SK-N-MC (cell line): ENCODE measurements at regions not wholly inside any gene's neighbourhood (a gene's known extent, or its start where the extent isn't known, plus 50 kb on each side); places are given as distances from the start of the nearest gene placed in this dataset.

Source experiments
- EZH2 ChIP-seq: fragments of 200-600 bp; sonication (generic); IDR thresholded peaks from one replicate; pipeline ENCODE4 v1.6.1; 2017; ENCODE audit warnings: antibody characterized with exemption
- FOXP2 ChIP-seq: optimal IDR thresholded peaks from 2 replicates; pipeline ENCODE3; 2011; ENCODE audit warnings: mild to moderate bottlenecking, moderate library complexity; ENCODE audit not compliant: insufficient read depth; ENCODE audit errors: extremely low read length, control extremely low read depth
- POLR2AphosphoS5 ChIP-seq: IDR thresholded peaks from 2 replicates; pipeline ENCODE4 v1.6.1; 2012; ENCODE audit warnings: mild to moderate bottlenecking, low read depth, low read length, borderline replicate concordance

- TF ChIP-seq EZH2 (no peak), POLR2AphosphoS5 (no peak), FOXP2 (no peak)
These were observed 127.3 kb downstream of the UQCRFS1 start for GRCh38 chr19:29085630-29086029.
